ENCODE measurements at regions not wholly inside any gene's neighbourhood (a gene's known extent, or its start where the extent isn't known, plus 50 kb on each side); places are given as distances from the start of the nearest gene placed in this dataset.

- ChIA-PET CTCF (no interaction called here), POLR2A (ENCODE audit: unreplicated experiment) (no interaction called here)
- Histone ChIP-seq H3K9me3 (ENCODE audit: insufficient read depth, low read depth) (no peaks in the 10 kb centered on the region), H3K36me3 (ENCODE audit: low read depth) (no peaks in the 10 kb centered on the region), H2AFZ (no peak overlapping the region), H3K9me2 (ENCODE audit: insufficient read depth) (no peaks in the 10 kb centered on the region), H3K79me2 (ENCODE audit: low read depth) (no peaks in the 10 kb centered on the region), H3K27ac (no peak overlapping the region), H4K20me1 (ENCODE audit: insufficient read depth) (no peaks in the 10 kb centered on the region), H3K4me3 (no peak overlapping the region), H3K27me3 (ENCODE audit: insufficient read depth, low read depth) (no peaks in the 10 kb centered on the region), H3K4me1 (replicated peaks; ENCODE audit: insufficient read depth) (peaks cover 27% of the 10 kb centered on the region), H3K4me2 (no peak overlapping the region), H3F3A (ENCODE audit: insufficient read depth, low read depth) (peaks cover 18% of the 10 kb centered on the region)
- no peak for DNase-seq
- TF ChIP-seq EZH2 (IDR thresholded peaks at IDR 0.05; ENCODE audit: low read depth) (no peak), CTCF (conservative IDR thresholded peaks at IDR 0.05) (no peak)
- intact Hi-C loops (cut with micrococcal nuclease; ENCODE audit: unreplicated experiment): no loop called here
- no TSS peak for BruUV-seq (replicated peaks)
These were observed 88.0 kb upstream of the ZMIZ1 start for GRCh38 chr10:78980815-78981214.

- no peak overlapping the region for H3K4me3 ChIP-seq
- H3K27me3 ChIP-seq (ENCODE audit: insufficient read depth, low read depth): no peaks in the 10 kb centered on the region
- POLR2A ChIA-PET (ENCODE audit: unreplicated experiment): no interaction called here
- CTCF ChIA-PET: no interaction called here
- intact Hi-C loops (cut with micrococcal nuclease; ENCODE audit: unreplicated experiment): no loop called here
- no TSS peak for BruUV-seq (replicated peaks)
- H3K4me1 ChIP-seq (replicated peaks; ENCODE audit: insufficient read depth): peaks cover 27% of the 10 kb centered on the region
- no peak for DNase-seq
- H3K79me2 ChIP-seq (ENCODE audit: low read depth): no peaks in the 10 kb centered on the region
- no peaks in the 10 kb centered on the region for H4K20me1 ChIP-seq (ENCODE audit: insufficient read depth)
- no peak overlapping the region for H2AFZ ChIP-seq
- no peaks in the 10 kb centered on the region for H3K9me2 ChIP-seq (ENCODE audit: insufficient read depth)
- H3K4me2 ChIP-seq: no peak overlapping the region
- no peak for TF ChIP-seq EZH2 (IDR thresholded peaks at IDR 0.05; ENCODE audit: low read depth)
- TF ChIP-seq CTCF (conservative IDR thresholded peaks at IDR 0.05): no peak
- no peaks in the 10 kb centered on the region for H3K9me3 ChIP-seq (ENCODE audit: insufficient read depth, low read depth)
- H3F3A ChIP-seq (ENCODE audit: insufficient read depth, low read depth): peaks cover 18% of the 10 kb centered on the region
- no peak overlapping the region for H3K27ac ChIP-seq
- no peaks in the 10 kb centered on the region for H3K36me3 ChIP-seq (ENCODE audit: low read depth)
These were observed 87.4 kb upstream of the ZMIZ1 start for GRCh38 chr10:78981257-78981969.

- no peak for DNase-seq
- TF ChIP-seq CTCF (conservative IDR thresholded peaks at IDR 0.05): no peak
- ChIA-PET POLR2A (ENCODE audit: unreplicated experiment) (no interaction called here), CTCF (no interaction called here)
- Histone ChIP-seq H3K9me3 (ENCODE audit: insufficient read depth, low read depth) (no peaks in the 10 kb centered on the region), H3K27ac (no peak overlapping the region), H3K27me3 (ENCODE audit: insufficient read depth, low read depth) (no peaks in the 10 kb centered on the region), H3F3A (ENCODE audit: insufficient read depth, low read depth) (peaks cover 18% of the 10 kb centered on the region), H4K20me1 (ENCODE audit: insufficient read depth) (no peaks in the 10 kb centered on the region), H3K9me2 (ENCODE audit: insufficient read depth) (no peaks in the 10 kb centered on the region), H3K4me1 (replicated peaks; ENCODE audit: insufficient read depth) (peaks cover 21% of the 10 kb centered on the region), H3K4me2 (no peak overlapping the region), H3K36me3 (ENCODE audit: low read depth) (no peaks in the 10 kb centered on the region), H3K79me2 (ENCODE audit: low read depth) (no peaks in the 10 kb centered on the region), H3K4me3 (no peak overlapping the region), H2AFZ (no peak overlapping the region)
- no TSS peak for BruUV-seq (replicated peaks)
- intact Hi-C loops (cut with micrococcal nuclease; ENCODE audit: unreplicated experiment): no loop called here
These were observed 86.8 kb upstream of the ZMIZ1 start for GRCh38 chr10:78981970-78982281.

Data from PC-9 (cell line).